NCI-H460 (cell line): ENCODE measurements at regions not wholly inside any gene's neighbourhood (a gene's known extent, or its start where the extent isn't known, plus 50 kb on each side); places are given as distances from the start of the nearest gene placed in this dataset.
"Not testable (repeated sequence)": the region's sequence is repeated elsewhere in the genome, so short reads cannot be mapped to it uniquely, and the experiment has no call there.

Source experiments
- DNase-seq: peaks from one replicate; pipeline ENCODE4 v3.0.0-alpha.2; 2016; ENCODE audit warnings: low read depth; ENCODE audit errors: extremely low read depth

- no peak for DNase-seq
Observed at GRCh38 chr2:133863106-133863800, 295.0 kb upstream of the NCKAP5 start.

DNA sequence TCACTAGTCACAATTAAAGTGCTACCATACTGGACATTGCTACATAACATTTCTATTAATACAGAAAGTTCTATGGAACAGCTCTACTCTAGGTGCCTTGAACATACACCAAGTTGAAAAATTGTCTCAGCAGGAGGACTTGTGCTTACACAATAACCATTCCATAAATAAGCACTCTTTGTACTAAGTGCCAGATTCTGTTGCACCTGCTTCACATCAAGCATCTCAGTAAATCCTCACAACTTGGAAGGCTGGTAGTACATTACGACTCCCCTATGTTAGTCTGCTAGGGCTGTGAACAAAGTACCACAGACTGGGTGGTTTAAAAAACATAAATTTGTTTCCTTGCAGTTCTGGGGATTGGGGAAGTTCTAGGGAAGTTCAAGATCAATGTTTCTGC lies 296.9 kb upstream of the NCKAP5 start:
- no peak for DNase-seq

GRCh38 chr2:133867166-133867565 lies 298.9 kb upstream of the NCKAP5 start:
- no peak for DNase-seq

DNA sequence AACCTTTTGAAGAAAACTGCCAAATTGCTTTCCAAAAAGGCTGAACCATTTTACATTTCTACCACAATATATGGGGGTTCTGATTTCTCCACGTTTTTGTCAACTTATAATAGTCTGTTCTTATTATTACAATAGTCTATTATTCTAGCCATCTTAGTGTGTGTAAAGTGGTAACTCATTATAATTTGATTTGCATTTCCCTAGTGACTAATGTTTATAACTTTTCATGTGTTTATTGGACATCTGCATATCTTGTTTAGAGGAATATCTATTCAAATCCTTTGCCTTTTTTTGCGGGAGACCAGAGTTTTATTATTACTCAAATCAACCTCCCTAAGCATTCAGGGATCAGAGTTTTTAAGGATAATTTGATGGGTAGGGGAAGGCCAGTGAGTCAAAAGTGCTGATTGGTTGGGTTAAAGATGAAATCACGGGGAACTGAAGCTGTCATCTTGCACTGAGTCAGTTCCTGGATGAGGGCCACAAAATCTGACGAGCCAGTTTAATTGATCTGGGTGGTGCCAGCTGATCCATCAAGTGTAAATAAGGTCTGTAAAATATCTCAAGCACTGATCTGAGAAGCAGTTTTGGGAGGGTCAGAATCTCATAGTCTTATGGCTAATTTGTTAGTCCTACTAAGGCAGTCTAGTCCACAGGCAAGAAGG lies 303.4 kb upstream of the NCKAP5 start:
- no peak for DNase-seq

DNA sequence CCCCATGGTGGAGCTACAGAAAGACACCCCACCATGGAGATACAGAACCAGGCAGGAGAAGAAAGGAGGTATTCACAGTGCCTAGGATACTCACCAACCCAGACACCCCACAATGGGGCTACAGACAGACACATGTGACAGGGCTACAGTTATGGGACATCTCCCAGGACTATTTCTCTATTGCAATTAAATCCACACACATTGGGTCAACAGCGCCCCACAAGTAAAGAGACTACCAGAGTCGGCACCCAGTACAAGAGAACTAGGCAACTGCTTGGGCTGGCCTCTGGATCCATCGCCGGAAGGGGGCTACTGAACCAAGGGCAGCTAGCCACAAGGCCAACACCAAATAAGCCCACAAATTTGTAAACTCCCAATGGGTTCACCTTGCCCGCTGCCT lies 310.1 kb upstream of the NCKAP5 start:
- DNase-seq = no peak

DNA sequence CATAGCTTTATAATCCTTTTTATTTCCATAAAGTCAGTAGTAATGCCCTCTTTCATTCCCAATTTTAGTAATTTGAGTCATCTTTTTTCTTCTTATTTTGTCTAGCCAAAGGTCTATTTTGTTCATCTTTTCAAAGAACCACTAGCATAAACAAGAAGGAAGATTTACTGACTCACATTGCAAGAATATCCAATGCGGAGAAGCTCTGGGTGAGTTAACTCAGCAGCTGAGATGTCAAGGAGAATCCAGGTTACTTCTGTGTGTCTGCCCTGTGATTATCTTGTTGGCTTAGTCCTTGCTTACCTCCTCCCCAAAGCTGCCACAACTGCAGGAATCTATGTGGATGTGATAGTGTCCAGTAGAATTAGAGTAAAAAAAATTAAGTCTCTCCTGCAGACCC lies 311.4 kb upstream of the NCKAP5 start:
- DNase-seq = no peak

GRCh38 chr2:133882159-133882558 lies 313.9 kb upstream of the NCKAP5 start:
- DNase-seq = not testable (repeated sequence)

- DNase-seq = peak; percentile 18
Observed at GRCh38 chr2:133884739-133885381, 316.6 kb upstream of the NCKAP5 start.

GRCh38 chr2:133885847-133886246 lies 317.6 kb upstream of the NCKAP5 start:
- no peak for DNase-seq

- peak; percentile 75 for DNase-seq
Observed at GRCh38 chr2:133886735-133887675, 318.7 kb upstream of the NCKAP5 start.

GRCh38 chr2:133887676-133888040 lies 319.4 kb upstream of the NCKAP5 start:
- DNase-seq = no peak

DNA sequence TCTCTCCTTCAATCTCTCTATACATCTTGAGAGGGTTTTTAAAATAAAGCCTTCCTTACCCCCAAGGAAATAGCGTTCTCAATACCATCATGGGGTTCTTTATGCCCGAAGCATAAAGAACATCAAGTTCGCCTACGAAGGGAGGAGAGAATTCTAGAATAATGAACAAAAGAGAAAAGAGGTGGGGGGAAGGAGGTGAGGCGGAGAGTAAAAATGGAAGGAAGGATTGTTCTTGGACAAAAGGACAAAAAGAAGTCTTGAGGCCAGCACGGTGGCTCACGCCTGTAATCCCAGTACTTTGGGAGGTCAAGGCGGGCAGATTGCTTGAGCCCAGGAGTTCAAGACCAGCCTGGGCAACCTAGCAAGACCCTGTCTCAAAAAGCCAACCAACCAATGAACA lies 319.8 kb upstream of the NCKAP5 start:
- DNase-seq = no peak

DNA sequence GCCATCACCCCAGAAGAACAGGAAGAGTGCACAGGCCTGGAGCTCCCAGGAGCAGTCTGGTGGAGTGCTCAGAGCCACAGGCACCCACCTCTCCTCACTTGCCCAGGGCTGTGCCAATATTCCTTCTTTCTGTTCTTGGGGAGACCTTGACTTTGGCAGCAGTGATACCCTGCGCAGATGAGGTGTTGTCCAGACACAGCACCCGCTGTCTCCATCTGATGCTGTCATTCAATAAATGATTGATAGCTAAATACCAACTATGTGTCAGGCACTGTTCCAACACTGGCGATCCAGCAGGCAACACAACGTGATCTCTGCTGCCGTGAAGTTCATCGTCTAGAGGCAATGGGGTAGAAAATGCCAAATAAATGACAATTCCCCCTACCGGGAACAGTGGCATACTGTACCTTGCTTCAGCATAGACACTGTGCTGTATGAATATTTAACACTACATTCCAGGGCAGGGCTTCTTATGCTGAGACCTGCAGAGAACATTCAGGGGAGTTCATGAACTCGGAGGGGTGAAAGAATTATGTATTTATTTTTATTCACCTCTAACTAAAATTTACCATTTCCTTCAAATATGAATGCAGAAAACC lies 320.5 kb upstream of the NCKAP5 start:
- DNase-seq = no peak

- DNase-seq = no peak
Observed at GRCh38 chr2:133892352-133892913, 324.2 kb upstream of the NCKAP5 start.

- no peak for DNase-seq
Observed at GRCh38 chr2:133894429-133894828, 326.2 kb upstream of the NCKAP5 start.

- DNase-seq = not testable (repeated sequence)
Observed at GRCh38 chr2:133897838-133898237, 329.6 kb upstream of the NCKAP5 start.

DNA sequence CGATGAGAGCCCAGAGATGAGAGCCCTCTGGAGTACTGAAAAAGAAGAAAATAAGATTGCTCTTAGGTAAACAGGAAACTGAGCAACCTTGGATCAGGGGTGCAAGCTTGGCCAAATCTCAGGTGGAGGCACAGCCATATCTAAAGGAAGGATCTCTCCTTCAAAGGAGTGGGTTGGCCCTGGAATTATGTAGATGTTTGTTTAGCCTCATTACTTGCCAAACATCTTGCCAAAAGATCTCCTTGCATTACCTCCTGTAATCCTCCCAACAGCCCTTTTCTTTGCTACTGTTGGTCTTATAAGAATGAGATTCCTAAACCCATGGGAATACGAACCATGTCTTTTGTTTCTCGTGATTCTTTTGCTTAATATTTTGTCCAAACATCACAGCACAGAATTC lies 332.6 kb upstream of the NCKAP5 start:
- DNase-seq = no peak

DNA sequence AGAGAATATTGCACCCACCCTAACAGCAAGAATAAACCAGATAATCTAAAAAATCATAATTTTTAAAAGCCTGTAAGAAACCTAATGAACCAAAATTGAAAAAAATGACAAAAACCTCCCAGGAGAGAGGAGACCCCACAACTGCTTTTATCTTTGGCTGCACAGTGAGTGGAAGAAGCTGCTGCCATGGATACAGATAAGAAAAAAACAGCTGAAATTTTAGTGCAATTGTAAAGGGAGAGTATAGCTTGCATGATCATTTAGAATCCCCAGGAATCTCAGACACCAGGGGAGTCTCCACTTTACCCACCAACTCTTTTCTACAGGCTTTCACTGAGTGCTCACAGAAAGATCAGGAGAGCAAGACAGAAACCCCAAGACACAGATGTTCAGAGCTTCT lies 338.1 kb upstream of the NCKAP5 start:
- DNase-seq = no peak

DNA sequence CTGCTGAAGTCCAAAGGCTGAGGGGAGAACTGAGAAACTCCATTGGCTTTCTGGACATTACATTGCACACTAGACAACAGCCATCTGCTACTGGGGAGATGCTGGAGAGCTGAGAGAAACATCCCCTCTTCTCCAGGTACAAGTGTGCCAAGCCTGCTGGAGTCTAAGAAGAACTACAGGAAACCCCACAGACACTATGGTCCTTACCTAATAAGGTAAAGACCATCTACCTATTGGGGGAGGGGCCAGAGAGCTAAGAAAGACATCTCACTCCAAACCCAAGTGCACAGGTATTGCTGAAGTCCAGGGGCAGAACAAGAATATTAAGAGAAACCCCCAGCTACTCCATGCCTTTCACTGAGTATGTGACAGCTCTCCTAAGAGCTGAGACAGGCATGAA lies 338.7 kb upstream of the NCKAP5 start:
- no peak for DNase-seq

DNA sequence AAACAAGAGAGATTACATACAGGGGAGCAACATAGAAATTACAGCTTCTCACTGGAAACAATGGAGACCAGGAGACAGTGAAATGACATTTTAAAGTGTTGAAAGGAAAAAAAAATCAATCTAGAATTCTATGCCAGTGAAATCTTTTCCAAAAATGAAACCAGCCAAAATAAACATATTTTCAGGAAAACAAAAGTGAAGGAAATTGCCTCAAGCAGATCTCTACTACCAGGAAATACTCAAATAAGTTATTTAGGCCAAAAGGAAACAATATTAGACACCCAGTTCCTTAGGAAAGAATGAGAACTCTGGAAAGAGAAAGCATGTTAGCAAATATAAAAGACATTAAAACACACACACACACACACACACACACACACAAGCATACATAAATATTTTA lies 339.9 kb upstream of the NCKAP5 start:
- DNase-seq = no peak
